ENCODE measurements at regions not wholly inside any gene's neighbourhood (a gene's known extent, or its start where the extent isn't known, plus 50 kb on each side); places are given as distances from the start of the nearest gene placed in this dataset.

- no peaks in the 10 kb centered on the region for H3K4me1 Mint-ChIP-seq (ENCODE audit: insufficient read depth, unreplicated experiment)
- ChIA-PET CTCF (no interaction called here), POLR2A (interaction anchor here (0.7 to 1.1 kb wide), 2 partner anchors 13 to 128 kb away, joined by 3 read pairs; no protein-coding TSS in a partner anchor)
- no peaks in the 10 kb centered on the region for H3K27me3 Mint-ChIP-seq (ENCODE audit: insufficient read depth, unreplicated experiment)
- H3K4me3 Mint-ChIP-seq (ENCODE audit: unreplicated experiment): no peak overlapping the region
- H3K9me3 Mint-ChIP-seq (ENCODE audit: unreplicated experiment): peaks cover 5% of the 10 kb centered on the region
- no TSS peak for BruUV-seq (replicated peaks)
- DNase-seq (ENCODE audit: unreplicated experiment): no peak
- TF ChIP-seq CTCF (IDR thresholded peaks at IDR 0.05; ENCODE audit: unreplicated experiment): no peak
- intact Hi-C loops (cut with micrococcal nuclease): no loop called here
- peaks cover 6% of the 10 kb centered on the region for H3K36me3 Mint-ChIP-seq (ENCODE audit: insufficient read depth, unreplicated experiment)
- no peak overlapping the region for H3K27ac Mint-ChIP-seq (ENCODE audit: low read depth, unreplicated experiment)
Measured at GRCh38 chr10:4472190-4472904, 353.7 kb upstream of the AKR1E2 start.

- H3K4me1 Mint-ChIP-seq (ENCODE audit: insufficient read depth, unreplicated experiment): no peaks in the 10 kb centered on the region
- H3K27ac Mint-ChIP-seq (ENCODE audit: low read depth, unreplicated experiment): no peak overlapping the region
- CTCF ChIA-PET: interaction anchor here (1.1 kb wide), 1 partner anchor 16 kb away, joined by 4 read pairs; no protein-coding TSS in a partner anchor
- H3K36me3 Mint-ChIP-seq (ENCODE audit: insufficient read depth, unreplicated experiment): peaks cover 2% of the 10 kb centered on the region
- no TSS peak for BruUV-seq (replicated peaks)
- H3K9me3 Mint-ChIP-seq (ENCODE audit: unreplicated experiment): peaks cover 8% of the 10 kb centered on the region
- POLR2A ChIA-PET: no interaction called here
- no peak overlapping the region for H3K4me3 Mint-ChIP-seq (ENCODE audit: unreplicated experiment)
- TF ChIP-seq CTCF (IDR thresholded peaks at IDR 0.05; ENCODE audit: unreplicated experiment): no peak
- intact Hi-C loops (cut with micrococcal nuclease): no loop called here
- no peak for DNase-seq (ENCODE audit: unreplicated experiment)
- H3K27me3 Mint-ChIP-seq (ENCODE audit: insufficient read depth, unreplicated experiment): no peaks in the 10 kb centered on the region
Measured at GRCh38 chr10:4470231-4470835, 355.7 kb upstream of the AKR1E2 start.

- no TSS peak for BruUV-seq (replicated peaks)
- TF ChIP-seq CTCF (IDR thresholded peaks at IDR 0.05; ENCODE audit: unreplicated experiment): no peak
- no peak for DNase-seq (ENCODE audit: unreplicated experiment)
- Mint-ChIP-seq H3K9me3 (ENCODE audit: unreplicated experiment) (peaks cover 8% of the 10 kb centered on the region), H3K36me3 (ENCODE audit: insufficient read depth, unreplicated experiment) (no peaks in the 10 kb centered on the region), H3K27ac (ENCODE audit: low read depth, unreplicated experiment) (no peak overlapping the region), H3K27me3 (ENCODE audit: insufficient read depth, unreplicated experiment) (no peaks in the 10 kb centered on the region), H3K4me3 (ENCODE audit: unreplicated experiment) (no peak overlapping the region), H3K4me1 (ENCODE audit: insufficient read depth, unreplicated experiment) (no peaks in the 10 kb centered on the region)
- ChIA-PET POLR2A (no interaction called here), CTCF (no interaction called here)
- intact Hi-C loops (cut with micrococcal nuclease): no loop called here
Measured at GRCh38 chr10:4467481-4467880, 358.5 kb upstream of the AKR1E2 start.

GRCh38 chr10:4460267-4460666 is 365.7 kb upstream of the AKR1E2 start:
- no peaks in the 10 kb centered on the region for H3K4me1 Mint-ChIP-seq (ENCODE audit: insufficient read depth, unreplicated experiment)
- intact Hi-C loops (cut with micrococcal nuclease): no loop called here
- no peaks in the 10 kb centered on the region for H3K36me3 Mint-ChIP-seq (ENCODE audit: insufficient read depth, unreplicated experiment)
- H3K27ac Mint-ChIP-seq (ENCODE audit: low read depth, unreplicated experiment): no peak overlapping the region
- H3K4me3 Mint-ChIP-seq (ENCODE audit: unreplicated experiment): no peak overlapping the region
- CTCF ChIA-PET: no interaction called here
- H3K27me3 Mint-ChIP-seq (ENCODE audit: insufficient read depth, unreplicated experiment): no peaks in the 10 kb centered on the region
- H3K9me3 Mint-ChIP-seq (ENCODE audit: unreplicated experiment): no peaks in the 10 kb centered on the region
- no peak for TF ChIP-seq CTCF (IDR thresholded peaks at IDR 0.05; ENCODE audit: unreplicated experiment)
- no peak for DNase-seq (ENCODE audit: unreplicated experiment)
- no TSS peak for BruUV-seq (replicated peaks)
- POLR2A ChIA-PET: interaction anchor here (1.0 kb wide), 1 partner anchor 11 kb away, joined by 4 read pairs; no protein-coding TSS in a partner anchor
